ENCODE measurements at regions not wholly inside any gene's neighbourhood (a gene's known extent, or its start where the extent isn't known, plus 50 kb on each side); places are given as distances from the start of the nearest gene placed in this dataset.
A peak's percentile ranks its signal among the peaks of the same experiment; 100 is the strongest.

DNA sequence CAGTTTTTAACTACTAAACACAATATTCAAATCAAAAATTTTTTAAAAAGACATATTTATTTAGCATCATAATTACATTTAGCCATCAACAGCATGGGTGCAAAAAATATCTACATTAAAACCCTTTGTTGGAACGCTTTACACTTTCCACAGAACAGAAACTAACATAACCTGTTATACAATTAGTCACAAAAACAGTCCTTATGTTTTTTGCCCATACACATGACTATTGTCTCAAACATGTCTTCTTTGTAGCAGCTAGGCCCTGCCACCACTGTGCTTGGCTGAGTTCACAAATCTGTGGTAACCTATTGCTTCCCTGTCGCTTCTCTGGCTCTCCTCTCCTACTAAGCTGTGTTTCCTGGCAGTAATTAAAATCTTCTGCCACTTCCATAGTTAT lies 1350.0 kb upstream of the ADGRL2 start:
- no peak for DNase-seq

DNA sequence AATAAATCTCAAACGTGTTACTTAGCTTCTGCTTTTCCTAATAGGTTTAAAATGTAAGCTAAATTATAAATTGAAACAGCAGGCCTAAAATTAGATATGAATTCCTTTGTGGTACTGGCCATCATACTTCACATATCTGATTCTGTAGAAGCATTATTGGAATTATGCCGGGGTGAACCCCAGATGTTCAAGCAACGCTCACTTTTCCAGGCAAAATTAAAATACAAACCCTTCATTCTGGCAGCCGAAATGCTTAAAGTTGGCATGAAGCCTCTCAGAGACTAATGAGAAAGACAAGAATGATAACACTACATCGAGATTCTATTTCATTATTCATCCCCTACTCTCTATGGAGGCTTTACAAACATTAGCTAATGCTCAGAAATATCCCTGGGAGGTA lies 1352.7 kb upstream of the ADGRL2 start:
- DNase-seq = peak in 1 of 2 experiments; percentile 42

DNA sequence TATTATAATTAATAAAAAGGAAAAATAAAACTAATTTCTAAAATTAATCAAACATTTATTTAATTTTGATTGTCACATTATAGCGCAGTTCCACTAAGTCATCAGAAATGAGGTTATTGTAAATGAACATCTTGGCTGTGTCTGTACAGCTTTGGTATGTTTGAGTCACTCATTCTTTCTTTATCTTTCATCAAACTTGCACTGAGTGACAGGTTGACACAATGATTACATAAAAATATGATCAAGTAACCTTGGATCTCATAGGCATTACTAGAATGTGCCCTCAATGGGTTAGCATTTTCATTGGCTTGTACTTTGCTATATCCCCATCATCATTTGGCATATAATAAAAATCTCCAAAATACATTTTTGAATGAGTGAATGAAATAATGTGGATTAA lies 1353.2 kb upstream of the ADGRL2 start:
- no peak for DNase-seq

DNA sequence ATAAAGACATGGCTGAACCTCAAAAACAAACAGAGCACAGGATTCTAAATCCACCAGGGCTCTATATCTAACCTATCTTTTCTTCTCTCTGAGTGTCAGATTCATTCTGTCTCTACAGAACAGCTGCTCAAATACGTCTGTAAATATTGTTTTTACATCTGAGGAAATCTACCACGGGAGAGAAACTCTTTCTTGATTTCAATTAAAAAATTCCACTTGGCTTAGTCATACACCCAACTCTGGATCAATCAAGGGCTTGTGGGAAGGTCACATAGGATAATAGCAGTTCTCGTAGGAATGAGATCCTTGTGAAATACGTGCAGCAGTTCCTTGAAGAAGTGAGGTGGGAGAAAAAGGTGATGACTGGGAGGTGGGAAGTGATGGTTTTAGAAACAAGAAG lies 1355.7 kb upstream of the ADGRL2 start:
- no peak for DNase-seq

DNA sequence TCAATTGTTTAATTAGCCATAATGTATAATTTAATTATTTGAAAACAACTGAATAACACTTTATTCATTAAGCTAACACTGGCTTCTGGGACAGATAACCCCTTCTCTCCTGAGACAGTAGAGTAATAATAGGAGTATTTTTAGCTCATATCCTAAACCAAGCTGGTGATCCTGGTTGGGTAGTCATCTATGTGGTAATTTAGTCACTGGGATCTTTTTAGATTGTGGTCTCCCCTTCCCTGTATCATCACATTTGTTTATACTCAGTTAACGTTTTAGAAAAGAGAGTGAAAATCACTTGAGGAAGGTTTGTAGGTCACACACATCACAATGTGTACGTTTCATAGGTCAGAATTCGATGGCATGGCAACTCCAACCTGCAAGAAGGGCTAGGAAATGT lies 1356.6 kb upstream of the ADGRL2 start:
- DNase-seq = no peak

DNA sequence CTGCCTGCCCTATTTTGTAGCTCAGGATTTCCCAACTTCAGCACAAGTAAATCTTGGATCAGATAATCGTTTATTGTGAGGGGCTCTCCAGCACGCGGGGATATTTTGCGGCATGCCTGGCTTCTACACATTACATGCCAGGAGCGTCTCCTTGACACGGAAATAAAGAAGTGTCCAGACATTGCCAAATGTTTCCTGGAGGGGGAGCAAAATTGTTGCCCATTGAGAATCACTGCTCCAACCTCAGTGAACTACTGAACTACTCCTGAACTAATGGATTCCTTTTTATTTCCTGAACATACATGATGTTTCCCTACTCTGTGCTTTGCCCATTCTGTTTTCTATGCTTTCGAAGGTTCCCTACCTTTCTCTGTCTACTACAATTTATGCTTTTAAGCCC lies 1359.1 kb upstream of the ADGRL2 start:
- DNase-seq = no peak

DNA sequence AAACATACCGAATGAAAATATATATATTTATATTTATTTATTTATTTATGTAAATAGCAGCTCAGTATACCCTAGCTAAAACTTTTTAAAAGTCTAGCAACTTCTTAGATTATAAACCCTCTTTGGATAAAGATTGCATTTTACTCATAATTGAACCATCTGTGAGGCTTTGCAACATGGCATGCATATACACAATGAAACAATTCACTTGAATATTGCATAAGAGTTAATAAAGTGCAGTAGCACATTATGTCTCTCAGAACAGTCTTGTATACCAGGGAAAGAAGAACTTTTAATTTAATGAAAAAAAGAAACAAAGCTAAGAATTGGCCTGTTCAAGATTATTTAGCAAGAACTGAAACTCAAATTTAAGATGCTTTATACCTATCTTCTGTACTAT lies 1363.9 kb upstream of the ADGRL2 start:
- DNase-seq = no peak

DNA sequence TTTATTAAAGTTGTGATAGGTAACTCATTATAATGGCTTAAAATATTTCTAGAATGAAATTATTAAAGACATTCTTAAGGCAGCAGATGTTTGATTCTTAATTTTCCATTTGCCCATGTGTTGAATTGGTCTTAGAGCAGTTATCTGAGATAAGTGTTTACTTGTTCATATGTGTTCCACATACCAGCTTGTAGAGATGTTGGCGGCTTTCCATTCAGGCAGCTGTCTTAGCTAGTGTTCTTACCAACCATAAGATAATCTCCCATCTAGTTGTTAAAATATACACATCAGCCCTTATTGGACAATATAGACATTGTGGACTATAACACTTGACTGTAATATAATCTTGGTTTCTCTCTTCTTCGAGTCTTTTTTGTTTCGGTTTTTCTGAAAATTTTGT lies 1372.9 kb upstream of the ADGRL2 start:
- peak; percentile 14 to 52 for DNase-seq

DNA sequence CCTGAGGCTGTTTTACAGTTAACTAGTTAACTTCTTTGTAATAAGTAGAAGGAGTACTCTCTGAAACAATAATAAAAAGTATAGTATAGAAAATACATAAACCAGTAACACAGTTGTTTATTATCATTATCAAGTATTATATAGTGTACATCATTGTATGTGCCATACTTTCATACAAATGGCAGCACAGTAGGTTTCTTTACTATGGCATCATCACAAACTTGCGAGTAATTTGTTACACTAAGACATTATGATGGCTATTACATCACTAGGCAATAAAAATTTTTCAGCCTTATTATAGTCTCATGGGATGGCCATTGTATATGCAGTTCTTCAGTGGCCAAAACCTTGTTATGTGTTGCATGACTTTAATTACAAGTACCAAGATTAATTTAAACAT lies 1376.5 kb upstream of the ADGRL2 start:
- no peak for DNase-seq

DNA sequence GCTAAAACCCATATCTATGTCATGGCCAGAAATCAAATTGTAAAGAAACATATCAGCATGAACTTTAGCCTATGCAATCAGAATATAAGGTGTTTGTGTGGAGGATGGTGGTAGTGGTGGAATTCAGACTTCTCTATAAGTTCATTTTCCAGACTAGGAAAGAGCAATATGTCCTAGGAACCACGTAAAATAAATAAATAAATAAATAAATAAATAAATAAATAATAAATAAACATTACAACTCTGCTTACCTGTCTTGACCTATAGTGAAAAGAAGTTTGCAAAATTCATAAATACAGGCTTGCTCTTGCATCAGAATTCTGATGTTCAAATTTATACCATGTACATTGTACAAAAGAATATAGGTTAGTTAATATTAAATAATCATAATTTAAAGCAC lies 1382.6 kb upstream of the ADGRL2 start:
- no peak for DNase-seq

DNA sequence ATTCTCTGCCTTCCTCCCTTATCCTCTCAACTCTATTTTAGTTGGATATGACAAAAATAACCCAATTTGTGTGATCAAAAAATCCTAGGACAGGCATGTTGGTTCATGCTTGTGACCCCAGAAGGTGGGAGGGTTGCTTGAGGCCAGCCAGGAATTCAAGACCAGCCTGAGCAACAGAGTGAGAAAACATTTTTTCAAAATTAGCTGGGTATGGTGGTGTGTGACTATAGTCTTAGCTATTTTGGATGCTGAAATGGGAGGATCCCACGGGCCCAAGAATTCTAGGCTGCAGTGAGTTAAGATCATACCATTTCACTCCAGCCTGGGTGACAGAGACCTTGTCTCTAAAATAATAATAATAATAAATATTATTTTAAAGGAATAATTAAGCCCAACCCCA lies 1383.1 kb upstream of the ADGRL2 start:
- DNase-seq = no peak

DNA sequence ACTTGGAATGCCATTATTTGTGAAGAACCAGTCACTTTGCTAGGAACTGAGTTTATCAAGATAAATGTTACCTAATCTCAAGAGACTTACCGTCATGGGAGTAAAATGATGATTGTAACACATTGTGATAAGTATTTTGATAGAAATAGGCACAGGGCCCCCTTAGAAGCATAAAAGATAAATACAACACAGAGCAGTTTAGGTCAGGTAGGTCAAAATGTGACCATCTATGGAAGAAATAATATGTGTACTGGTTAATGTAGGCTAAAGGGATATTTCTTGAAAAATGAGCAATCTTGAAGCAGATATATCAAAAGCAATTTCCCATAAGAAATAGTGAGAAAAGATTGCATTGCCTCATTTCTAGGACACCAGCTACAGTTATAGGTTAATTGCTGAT lies 1386.8 kb upstream of the ADGRL2 start:
- no peak for DNase-seq

DNA sequence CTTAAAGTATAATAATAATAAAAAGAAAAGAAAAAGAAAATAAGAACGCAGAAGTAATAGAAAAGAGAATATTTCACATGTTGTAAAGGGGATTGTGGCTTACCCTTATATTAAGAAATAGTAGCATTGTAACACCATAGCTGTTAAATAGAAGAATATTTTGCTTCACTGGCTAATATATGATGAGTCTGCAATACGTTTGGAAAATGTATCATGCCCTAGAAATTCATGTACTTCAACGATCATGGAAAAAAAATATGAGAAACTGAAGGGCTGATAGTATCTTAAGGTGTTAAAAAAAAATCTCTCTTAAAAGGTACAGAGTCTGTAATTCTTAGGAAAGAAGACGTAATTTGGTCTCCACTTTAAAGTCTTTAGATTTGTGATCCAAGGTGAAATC lies 1390.5 kb upstream of the ADGRL2 start:
- DNase-seq = no peak

DNA sequence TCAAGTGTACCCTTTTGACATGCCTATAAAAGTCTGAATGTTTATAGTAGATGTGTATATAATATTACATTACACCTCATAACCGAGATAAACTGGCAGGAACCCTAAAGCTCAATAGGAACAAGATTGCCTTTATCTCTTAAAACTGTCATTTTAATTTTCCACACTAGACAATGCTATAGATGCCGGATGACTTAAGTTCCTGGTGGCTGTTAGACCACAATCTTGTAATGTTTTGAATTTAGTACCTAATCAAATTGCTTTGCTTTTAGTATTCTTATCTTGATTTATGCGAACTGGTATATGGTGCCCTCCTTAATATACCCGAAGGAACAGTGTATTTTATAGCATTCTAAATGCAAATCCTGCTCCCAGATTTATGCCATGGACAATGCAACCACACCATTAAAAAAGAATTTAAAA lies 1397.0 kb upstream of the ADGRL4 start:
- no peak for DNase-seq

DNA sequence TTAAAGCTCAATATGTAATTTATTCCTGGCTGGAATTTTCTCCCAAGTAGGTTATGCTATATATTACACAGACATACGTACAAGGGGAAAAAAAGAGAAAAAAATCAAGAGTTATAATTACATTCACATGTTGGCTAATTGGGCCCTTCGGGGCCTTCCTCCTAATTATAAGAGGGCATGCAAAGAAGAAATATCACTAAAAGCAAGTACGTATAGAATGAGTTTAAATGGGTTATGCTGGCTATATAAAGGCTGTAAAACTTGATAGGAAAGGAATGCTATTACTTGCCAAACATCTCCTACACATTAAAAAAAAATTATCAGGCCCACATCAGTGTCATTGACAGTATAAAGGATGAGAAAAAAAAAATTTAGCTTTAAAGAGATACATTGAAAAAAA lies 1396.1 kb upstream of the ADGRL4 start:
- DNase-seq = no peak

DNA sequence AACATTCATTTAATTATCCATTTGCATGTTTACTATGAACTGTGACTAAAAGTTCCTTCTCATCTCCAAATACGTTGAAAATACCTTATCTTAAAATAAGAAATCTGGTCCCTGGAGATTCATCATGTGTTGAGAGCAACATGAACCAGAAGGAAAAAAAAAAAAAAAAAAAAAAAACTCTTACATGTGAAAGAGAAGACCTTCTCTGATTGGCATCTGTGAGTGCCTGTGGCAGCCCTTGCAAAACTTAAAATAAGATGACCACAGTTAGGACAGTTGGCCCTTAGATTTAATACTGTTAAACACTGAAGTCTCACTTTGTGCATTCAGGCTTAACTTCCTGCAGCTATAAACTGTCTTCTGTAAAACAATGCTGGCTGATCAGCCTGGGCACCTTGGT lies 1395.2 kb upstream of the ADGRL4 start:
- DNase-seq = no peak

DNA sequence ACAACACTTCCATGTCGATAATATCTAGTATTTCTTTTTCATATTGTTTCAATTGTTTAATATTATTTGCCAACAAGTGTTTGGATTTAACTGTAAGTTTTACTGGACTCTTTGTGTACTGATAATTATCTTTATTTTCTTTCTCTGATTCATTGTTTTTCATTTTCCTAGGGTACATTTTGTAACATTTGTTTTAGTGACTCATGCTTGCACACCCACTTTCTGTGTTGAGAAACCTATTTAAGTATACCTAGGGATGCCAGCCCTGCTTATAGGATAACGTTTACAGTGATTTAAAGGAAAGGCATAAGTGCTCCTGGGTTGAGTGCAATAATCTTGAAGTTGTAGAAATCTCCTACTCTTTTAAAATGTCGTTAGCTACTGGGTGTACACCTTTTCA lies 1386.0 kb upstream of the ADGRL4 start:
- no peak for DNase-seq

DNA sequence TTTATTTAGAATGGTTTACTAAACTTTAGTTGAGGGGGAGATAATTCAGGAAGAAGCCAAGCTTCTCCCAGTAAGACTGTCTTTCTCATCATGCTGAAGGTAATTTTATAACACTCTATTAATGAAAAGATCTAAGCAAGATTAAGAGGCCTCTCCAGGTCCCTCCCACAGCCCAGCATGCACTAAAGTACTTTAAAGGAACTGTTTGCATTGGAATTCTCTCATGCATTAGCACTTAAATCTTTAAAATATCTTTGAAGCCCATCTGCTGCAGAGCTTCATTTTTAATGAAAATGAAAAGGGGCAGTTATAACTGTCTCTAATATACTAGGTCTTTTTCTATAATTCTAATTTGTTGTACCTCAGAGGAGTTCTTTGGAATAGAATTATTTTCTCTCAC lies 1379.1 kb upstream of the ADGRL4 start:
- no peak for DNase-seq

DNA sequence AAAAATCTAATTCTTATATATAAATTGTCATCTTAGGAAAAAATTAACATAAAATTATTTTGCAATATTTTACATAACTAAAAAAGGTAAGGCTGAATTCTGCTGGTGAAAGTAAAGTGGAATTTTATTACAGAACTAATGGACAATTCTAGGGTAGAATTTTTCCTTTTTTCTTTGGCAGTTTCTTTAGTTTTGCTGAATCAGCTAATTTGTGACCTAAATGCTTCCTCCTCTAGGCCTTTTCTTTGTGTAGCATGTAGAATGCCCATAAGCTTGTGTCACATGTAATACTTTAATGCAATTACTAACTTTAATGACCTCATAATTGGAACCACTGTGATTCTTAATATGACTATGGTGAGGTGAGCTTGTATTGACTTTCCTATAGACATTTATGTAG lies 1378.4 kb upstream of the ADGRL4 start:
- no peak for DNase-seq

DNA sequence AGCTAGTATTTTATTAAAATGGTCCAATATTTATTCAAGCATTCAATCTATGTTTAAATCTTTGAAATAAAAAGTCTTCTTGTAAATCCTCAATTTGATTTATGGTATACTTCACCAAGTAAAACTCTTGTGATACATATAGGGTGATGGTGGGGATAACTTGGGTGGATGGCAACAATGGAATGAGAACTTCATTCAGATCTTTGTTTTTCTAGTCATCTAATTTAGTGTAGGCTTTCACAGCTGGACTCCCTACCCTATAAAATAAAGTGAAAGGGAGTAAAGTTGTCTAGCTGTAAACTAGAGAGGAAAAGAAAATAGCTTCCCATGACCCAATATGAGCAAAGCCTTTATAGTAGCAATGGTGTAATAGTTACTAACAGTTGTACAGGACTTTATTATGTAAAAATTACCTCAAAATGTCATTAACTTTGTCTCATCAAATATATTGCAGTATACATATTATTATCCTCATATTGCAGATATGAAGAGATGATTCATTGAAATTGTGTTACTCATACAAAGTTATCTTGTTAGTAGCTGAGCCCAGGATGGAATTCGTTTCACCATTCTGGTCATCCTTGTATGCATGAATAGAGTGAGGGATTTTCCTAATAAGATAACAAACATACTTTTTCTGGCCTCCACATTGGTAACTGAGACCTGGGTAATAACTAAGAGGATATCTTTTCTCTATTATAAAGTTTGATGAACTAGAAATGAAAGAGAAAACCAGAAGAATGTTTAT lies 1377.7 kb upstream of the ADGRL4 start:
- no peak for DNase-seq

DNA sequence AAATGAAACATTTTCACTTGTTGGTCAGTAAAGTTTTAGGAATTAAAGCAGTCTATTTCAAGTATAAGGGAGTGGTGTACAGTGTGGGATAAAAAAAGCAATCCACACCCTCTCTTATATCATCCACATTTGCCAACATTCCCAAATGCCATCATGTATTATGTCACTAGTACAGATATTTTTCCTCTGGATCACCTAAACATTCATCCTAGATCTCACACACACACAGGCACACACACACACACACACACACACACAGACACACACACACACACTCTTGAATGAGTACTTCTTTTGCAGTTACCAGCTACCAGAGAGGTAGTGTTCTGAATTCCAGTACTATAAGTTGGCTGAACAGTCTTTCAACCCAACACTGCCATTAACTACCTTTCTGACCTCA lies 1369.1 kb upstream of the ADGRL4 start:
- no peak for DNase-seq

DNA sequence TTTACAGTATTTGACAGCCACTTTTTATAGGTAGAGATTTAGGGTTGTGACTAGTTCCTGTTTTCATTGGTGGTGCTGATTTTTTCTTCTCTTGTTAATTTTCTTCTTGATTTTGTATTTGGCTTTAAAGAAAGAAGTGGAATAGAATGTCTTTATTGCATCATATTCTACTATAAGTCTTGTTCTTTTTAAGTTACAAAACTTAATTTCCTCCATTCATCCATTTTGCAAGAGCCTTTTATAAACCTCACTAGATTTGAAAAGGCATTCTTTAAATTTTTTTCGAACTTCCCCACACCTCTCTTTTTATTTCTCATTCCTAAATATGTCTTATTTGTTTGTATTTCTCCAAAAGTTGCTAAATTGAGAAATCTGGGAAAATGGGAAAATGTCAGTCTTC lies 1368.6 kb upstream of the ADGRL4 start:
- DNase-seq = no peak

DNA sequence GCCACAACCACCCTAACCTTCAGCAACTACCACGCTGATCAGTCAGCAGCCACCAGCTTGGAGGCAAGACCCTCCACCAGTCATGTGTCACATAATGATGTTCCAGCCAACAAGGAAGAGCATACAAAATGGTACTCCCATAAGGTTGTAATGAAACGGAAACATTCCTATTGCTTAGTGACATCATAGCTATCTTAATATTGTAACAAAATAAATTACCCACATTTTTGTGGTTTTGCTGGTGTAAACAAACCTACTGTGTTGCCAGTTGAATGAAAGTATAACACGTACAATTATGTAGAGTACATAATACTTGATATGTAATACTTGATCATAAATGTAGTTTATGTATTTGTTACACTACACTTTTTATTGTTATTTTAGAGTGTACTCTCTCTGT lies 1363.2 kb upstream of the ADGRL4 start:
- no peak for DNase-seq

DNA sequence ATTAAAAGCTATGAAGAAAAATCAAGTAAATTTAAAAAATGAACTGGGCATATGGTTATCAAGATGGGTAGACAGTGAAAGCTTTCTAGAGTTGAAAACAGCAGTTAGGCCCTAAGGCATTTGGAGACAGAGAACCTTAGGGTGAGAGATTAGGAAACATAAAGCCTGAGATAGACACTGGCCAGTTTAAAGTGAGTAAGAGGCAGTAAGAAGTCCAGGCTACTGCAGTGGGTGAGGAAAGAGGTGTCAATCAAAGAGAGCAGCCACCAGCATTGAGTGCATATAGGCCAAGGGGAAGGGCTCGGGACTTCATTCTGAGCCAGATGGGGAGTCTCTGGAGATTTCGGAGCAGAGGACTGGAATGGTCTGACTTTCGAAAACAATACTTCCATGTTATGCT lies 1360.5 kb upstream of the ADGRL4 start:
- DNase-seq = no peak

DNA sequence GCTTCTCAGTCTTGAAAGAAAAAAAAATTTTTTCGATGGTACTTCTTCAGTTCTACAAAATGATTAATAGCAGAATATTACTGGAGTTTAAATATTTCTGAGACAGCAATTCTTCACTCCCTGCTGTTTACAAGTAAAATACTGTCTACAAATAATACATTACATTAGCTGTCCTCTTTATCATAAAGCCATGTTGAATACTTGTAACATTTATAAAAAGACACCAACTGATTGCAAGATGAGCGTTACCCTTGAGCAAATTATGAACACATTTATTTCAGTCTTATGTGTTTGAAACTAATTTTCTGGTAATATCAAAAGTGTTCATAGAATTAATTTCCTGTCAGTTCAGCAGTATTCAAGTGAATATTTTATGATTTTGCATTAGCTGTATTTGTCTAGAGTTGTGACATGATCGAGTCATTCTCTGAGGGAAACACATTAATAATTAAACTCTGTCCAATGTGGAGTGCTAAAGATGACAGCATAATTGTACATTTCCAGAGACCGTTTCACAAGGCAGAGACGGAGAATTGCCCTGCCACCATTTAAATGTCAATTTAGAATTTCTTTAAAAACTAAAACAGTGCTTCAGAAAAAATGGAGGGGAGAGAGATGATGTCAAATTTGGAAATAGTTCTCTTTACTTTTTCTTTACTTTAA lies 1359.0 kb upstream of the ADGRL4 start:
- no peak for DNase-seq
